ENCODE measurements at regions not wholly inside any gene's neighbourhood (a gene's known extent, or its start where the extent isn't known, plus 50 kb on each side); places are given as distances from the start of the nearest gene placed in this dataset.

- Histone ChIP-seq H3K4me3 (no peak overlapping the region), H3K9me3 (no peaks in the 10 kb centered on the region), H3K4me1 (no peaks in the 10 kb centered on the region), H3K36me3 (no peaks in the 10 kb centered on the region), H3K27ac (no peak overlapping the region), H3K27me3 (no peaks in the 10 kb centered on the region)
- 92% methylated on average over 1 of the region's 1 CpG for whole genome bisulfite sequencing, 2 donors
- ATAC-seq: no peak
- TF ChIP-seq, protein P1, sequence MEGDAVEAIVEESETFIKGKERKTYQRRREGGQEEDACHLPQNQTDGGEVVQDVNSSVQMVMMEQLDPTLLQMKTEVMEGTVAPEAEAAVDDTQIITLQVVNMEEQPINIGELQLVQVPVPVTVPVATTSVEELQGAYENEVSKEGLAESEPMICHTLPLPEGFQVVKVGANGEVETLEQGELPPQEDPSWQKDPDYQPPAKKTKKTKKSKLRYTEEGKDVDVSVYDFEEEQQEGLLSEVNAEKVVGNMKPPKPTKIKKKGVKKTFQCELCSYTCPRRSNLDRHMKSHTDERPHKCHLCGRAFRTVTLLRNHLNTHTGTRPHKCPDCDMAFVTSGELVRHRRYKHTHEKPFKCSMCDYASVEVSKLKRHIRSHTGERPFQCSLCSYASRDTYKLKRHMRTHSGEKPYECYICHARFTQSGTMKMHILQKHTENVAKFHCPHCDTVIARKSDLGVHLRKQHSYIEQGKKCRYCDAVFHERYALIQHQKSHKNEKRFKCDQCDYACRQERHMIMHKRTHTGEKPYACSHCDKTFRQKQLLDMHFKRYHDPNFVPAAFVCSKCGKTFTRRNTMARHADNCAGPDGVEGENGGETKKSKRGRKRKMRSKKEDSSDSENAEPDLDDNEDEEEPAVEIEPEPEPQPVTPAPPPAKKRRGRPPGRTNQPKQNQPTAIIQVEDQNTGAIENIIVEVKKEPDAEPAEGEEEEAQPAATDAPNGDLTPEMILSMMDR (IDR thresholded peaks at IDR 0.05): no peak
- no peak for DNase-seq
- intact Hi-C loops (cut with DNase I): no loop called here
Observed at GRCh38 chr1:219538886-219539285, 74.0 kb downstream of the ZC3H11B start.

DNA sequence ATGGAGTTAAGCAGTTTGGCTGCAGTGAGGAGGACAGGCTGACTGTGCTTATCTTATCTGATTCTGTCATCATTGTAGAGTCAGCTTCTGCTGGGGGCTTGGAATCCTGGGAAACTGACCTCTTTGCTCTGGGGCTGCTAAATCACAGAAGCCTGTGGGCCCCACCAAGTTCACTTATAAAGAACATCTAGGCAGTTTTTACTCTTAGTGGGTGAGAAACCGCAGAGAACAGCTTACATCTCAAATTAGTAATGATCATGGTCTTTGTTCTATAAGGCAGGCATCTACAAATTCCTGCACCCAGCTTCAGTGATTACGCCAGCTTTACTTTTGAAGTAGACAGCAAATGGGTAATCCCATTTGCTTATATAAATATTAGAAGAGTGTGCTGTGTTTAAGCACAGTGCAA, 75.7 kb downstream of the ZC3H11B start:
- no peak overlapping the region for H3K4me3 ChIP-seq
- ATAC-seq (no peak), DNase-seq (no peak)
- peaks cover 0 to 3% (median 0%) of the 10 kb centered on the region in 9 donors for H3K4me1 ChIP-seq
- intact Hi-C loops (cut with DNase I): no loop called here
- H3K9me3 ChIP-seq: no peaks in the 10 kb centered on the region
- no peak overlapping the region for H3K27ac ChIP-seq
- H3K27me3 ChIP-seq: no peaks in the 10 kb centered on the region
- 90 to 93% methylated on average over 2 of the region's 2 CpGs for WGBS, 2 donors
- TF ChIP-seq, protein P1 (IDR thresholded peaks at IDR 0.05): no peak
- no peaks in the 10 kb centered on the region for H3K36me3 ChIP-seq

DNA sequence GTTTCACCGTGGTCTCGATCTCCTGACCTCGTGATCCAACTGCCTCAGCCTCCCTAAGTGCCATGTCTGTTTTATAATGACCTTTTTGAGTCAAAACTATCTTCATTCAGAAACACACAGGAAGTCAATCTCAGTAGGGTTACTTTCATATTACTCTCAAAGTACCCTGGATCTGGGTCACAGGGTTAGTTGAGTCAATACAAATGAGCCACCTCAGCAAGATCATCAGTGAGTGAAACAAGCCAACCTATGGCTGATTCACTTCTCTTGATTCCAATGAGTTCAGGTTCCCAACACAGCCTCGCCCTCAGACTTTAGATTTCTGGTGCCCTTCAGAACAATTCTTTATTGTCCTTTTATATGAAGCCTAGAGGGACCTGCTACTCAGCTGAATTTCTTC, 76.9 kb downstream of the ZC3H11B start:
- Histone ChIP-seq H3K4me1 (peaks cover 0 to 3% (median 0%) of the 10 kb centered on the region in 9 donors), H3K27ac (no peak overlapping the region), H3K4me3 (no peak overlapping the region), H3K9me3 (no peaks in the 10 kb centered on the region), H3K27me3 (no peaks in the 10 kb centered on the region), H3K36me3 (no peaks in the 10 kb centered on the region)
- WGBS, 2 donors: 91 to 95% methylated on average over 4 of the region's 4 CpGs
- TF ChIP-seq, protein P1 (IDR thresholded peaks at IDR 0.05): no peak
- intact Hi-C loops (cut with DNase I): no loop called here
- ATAC-seq: no peak
- DNase-seq: no peak

GRCh38 chr1:219534991-219535390, 77.9 kb downstream of the ZC3H11B start:
- Histone ChIP-seq H3K27me3 (no peaks in the 10 kb centered on the region), H3K36me3 (no peaks in the 10 kb centered on the region), H3K4me1 (peaks cover 0 to 3% (median 0%) of the 10 kb centered on the region in 9 donors), H3K27ac (no peak overlapping the region), H3K9me3 (no peaks in the 10 kb centered on the region), H3K4me3 (no peak overlapping the region)
- no peak for DNase-seq
- TF ChIP-seq, protein P1 (IDR thresholded peaks at IDR 0.05): no peak
- intact Hi-C loops (cut with DNase I): no loop called here
- 54 to 62% methylated on average over 1 of the region's 1 CpG for WGBS, 2 donors
- ATAC-seq: no peak
